NT2/D1 (cell line): ENCODE measurements at regions not wholly inside any gene's neighbourhood (a gene's known extent, or its start where the extent isn't known, plus 50 kb on each side); places are given as distances from the start of the nearest gene placed in this dataset.

Experiments used
- SUZ12 ChIP-seq: IDR thresholded peaks from 2 replicates; pipeline ENCODE4 v1.6.1; 2011; ENCODE audit not compliant: insufficient read length, insufficient read depth; ENCODE audit errors: extremely low read depth
- YY1 ChIP-seq: IDR thresholded peaks from 2 replicates; pipeline ENCODE4 v1.6.1; 2011; ENCODE audit not compliant: insufficient read length, insufficient read depth
- ZNF274 ChIP-seq: IDR thresholded peaks from 2 replicates; pipeline ENCODE4 v1.6.1; 2011; ENCODE audit warnings: mild to moderate bottlenecking, low read depth, low read length

DNA sequence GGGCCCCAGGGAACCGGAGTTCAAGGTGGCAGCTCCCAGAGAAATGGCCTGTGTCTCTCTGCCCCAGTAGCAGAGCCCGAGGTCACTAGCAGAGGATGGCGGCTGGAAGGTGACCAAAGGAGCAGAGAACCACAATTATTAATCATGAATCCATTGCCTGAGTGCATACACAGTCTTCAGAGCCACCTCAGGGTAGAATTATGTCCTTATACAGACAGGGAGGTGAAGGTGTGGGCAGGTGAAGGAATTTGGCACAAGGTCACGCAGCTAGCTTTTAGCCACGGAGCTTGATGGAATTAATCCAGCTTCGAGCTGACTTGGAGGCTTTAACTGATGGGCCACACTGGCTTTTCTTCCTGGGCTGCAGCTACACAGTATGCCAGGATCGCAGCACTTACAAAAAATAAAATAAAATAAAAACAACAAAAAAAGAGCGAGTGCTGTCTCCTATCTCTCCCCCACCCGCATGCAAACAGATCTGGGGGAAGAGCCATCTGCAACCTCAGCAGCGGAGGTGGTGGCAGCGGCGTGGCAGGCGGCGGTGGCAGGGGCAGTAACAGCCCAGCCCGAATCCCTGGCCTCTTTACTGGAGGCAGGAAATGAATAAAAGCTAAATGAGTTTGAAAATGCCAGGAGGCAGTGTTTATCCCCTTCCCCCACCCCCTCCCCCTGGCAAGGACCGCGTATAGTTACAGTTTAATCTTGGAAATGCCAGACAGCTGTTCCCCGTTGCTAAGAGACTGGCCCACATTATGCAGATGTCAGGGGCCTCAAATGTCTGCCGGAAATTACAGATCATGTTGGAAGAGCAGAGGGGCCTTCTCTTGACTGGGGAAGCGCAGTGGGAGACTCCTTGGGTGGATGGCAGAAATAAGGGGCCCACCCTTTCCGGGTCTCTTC lies 93.5 kb downstream of the LRRC74A start:
- TF ChIP-seq SUZ12: no peak
- no peak for TF ChIP-seq YY1
- TF ChIP-seq ZNF274: no peak
